SU-DHL-6 (cell line): ENCODE measurements at regions not wholly inside any gene's neighbourhood (a gene's known extent, or its start where the extent isn't known, plus 50 kb on each side); places are given as distances from the start of the nearest gene placed in this dataset.

Experiments
- EZH2phosphoT487 ChIP-seq: fragments of 200-600 bp; sonication (generic), shearing (Covaris generic); conservative IDR thresholded peaks from 2 replicates; pipeline ENCODE4 v1.6.1; 2018; ENCODE audit warnings: mild to moderate bottlenecking, antibody characterized with exemption, low read length, moderate library complexity, mixed read lengths
- TF ChIP-seq, protein P1 (sequence below): fragments of 200-600 bp; sonication (generic); IDR thresholded peaks from one replicate; pipeline ENCODE4 v1.5.1; 2017; ENCODE audit warnings: antibody characterized with exemption, mild to moderate bottlenecking, low read length, moderate library complexity; ENCODE audit not compliant: insufficient read depth, poor library complexity, severe bottlenecking

DNA sequence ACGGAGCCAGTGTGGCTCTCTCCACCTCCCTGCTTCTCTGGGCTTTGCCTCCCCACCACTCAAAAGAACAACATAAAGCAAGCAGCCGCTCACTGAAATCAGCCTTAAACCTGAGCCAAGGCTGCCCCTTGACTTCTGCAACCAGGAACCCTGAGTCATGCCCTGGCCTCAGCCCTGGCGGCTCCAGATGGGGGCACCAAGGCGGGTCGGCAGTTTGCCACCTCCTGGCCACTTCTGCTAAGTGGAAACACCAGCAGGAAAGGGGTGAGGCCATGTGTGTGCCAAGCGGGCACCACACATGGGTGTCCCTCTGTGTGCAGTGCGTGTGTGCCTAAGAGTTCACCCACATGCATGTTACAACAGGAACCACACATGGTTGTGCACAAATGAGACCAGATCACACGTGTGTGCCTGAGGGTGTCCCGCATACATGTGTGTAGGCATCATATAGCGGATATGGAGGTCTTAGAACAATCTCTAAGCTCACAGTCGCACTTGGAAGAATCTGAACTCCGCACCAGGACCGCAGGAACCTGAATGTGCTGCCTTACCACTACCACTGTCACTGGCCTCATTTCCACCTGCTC is 221.2 kb downstream of the MN1 start:
- TF ChIP-seq, protein P1, sequence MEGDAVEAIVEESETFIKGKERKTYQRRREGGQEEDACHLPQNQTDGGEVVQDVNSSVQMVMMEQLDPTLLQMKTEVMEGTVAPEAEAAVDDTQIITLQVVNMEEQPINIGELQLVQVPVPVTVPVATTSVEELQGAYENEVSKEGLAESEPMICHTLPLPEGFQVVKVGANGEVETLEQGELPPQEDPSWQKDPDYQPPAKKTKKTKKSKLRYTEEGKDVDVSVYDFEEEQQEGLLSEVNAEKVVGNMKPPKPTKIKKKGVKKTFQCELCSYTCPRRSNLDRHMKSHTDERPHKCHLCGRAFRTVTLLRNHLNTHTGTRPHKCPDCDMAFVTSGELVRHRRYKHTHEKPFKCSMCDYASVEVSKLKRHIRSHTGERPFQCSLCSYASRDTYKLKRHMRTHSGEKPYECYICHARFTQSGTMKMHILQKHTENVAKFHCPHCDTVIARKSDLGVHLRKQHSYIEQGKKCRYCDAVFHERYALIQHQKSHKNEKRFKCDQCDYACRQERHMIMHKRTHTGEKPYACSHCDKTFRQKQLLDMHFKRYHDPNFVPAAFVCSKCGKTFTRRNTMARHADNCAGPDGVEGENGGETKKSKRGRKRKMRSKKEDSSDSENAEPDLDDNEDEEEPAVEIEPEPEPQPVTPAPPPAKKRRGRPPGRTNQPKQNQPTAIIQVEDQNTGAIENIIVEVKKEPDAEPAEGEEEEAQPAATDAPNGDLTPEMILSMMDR = no peak
- no peak for TF ChIP-seq EZH2phosphoT487
